ENCODE measurements at regions not wholly inside any gene's neighbourhood (a gene's known extent, or its start where the extent isn't known, plus 50 kb on each side); places are given as distances from the start of the nearest gene placed in this dataset.

- TF ChIP-seq CTCF (IDR thresholded peaks at IDR 0.05; ENCODE audit: low read depth, low read length) (no peak), MAX (IDR thresholded peaks at IDR 0.05; ENCODE audit: low read depth, low read length) (no peak), POLR2A (IDR thresholded peaks at IDR 0.05; ENCODE audit: extremely low read depth, insufficient read length) (no peak)
Measured at GRCh38 chr14:82153689-82154088, 620.0 kb upstream of the SEL1L start.

All from NB4 (cell line).